ENCODE measurements at regions not wholly inside any gene's neighbourhood (a gene's known extent, or its start where the extent isn't known, plus 50 kb on each side); places are given as distances from the start of the nearest gene placed in this dataset.
"Not testable (repeated sequence)": the region's sequence is repeated elsewhere in the genome, so short reads cannot be mapped to it uniquely, and the experiment has no call there.

- TF ChIP-seq, protein P1, sequence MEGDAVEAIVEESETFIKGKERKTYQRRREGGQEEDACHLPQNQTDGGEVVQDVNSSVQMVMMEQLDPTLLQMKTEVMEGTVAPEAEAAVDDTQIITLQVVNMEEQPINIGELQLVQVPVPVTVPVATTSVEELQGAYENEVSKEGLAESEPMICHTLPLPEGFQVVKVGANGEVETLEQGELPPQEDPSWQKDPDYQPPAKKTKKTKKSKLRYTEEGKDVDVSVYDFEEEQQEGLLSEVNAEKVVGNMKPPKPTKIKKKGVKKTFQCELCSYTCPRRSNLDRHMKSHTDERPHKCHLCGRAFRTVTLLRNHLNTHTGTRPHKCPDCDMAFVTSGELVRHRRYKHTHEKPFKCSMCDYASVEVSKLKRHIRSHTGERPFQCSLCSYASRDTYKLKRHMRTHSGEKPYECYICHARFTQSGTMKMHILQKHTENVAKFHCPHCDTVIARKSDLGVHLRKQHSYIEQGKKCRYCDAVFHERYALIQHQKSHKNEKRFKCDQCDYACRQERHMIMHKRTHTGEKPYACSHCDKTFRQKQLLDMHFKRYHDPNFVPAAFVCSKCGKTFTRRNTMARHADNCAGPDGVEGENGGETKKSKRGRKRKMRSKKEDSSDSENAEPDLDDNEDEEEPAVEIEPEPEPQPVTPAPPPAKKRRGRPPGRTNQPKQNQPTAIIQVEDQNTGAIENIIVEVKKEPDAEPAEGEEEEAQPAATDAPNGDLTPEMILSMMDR (conservative IDR thresholded peaks at IDR 0.05; ENCODE audit: low read length) = no peak
- DNase-seq (ENCODE audit: low read depth) = no peak
- H3K4me3 ChIP-seq (ENCODE audit: low read length) = no peak overlapping the region
These were observed 227.7 kb upstream of the ZEB2 start for GRCh38 chr2:144747571-144747970.

DNA sequence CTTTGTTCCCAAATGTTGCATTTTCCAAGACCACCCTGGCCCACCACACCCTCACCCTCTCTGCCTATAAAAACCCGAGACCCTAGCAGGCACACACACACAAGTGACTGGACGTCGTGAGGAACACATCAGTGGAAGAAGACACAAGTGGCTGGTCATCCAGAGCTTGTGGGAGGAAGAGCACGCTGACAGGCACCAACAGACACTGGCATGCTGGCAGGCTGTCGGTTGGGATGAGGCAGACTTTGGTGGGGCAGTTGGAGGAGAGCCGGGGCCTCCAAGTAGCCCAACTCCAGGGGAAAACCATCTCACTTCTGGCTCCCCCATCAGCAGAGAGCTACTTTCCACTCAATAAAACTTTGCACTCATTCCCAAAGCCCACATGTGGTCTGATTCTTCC lies 225.5 kb upstream of the ZEB2 start:
- no peak for DNase-seq (ENCODE audit: low read depth)
- H3K4me3 ChIP-seq (ENCODE audit: low read length) = no peak overlapping the region

DNA sequence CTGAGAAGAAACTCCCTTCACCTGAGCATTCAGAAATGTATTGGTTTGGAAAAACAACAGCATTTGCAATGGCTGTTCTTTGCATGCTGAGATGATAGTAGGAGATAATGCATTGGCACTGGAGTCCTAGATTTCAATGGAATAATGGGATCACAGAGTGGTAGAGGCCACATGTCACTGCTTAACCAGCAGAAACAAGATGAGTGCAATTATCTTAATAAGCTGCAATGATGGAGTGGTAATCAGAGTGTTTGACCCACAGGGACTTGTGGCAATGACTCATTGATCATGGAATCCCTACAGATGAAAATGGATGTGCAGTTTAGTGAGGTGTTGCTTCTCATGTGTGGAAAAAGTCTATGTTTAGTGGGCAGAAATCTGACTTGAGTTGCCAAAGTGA lies 218.8 kb upstream of the ZEB2 start:
- TF ChIP-seq, protein P1 (conservative IDR thresholded peaks at IDR 0.05; ENCODE audit: low read length) = no peak
- no peak for DNase-seq (ENCODE audit: low read depth)
- H3K4me3 ChIP-seq (ENCODE audit: low read length) = no peak overlapping the region

More for the DNA sequence above, 225.5 kb upstream of the ZEB2 start:
- TF ChIP-seq, protein P1 (conservative IDR thresholded peaks at IDR 0.05; ENCODE audit: low read length) = no peak

- DNase-seq (ENCODE audit: low read depth) = peak; percentile 3
- H3K4me3 ChIP-seq (ENCODE audit: low read length) = no peak overlapping the region
- TF ChIP-seq, protein P1 (conservative IDR thresholded peaks at IDR 0.05; ENCODE audit: low read length) = no peak
These were observed 210.8 kb upstream of the ZEB2 start for GRCh38 chr2:144730711-144731110.

DNA sequence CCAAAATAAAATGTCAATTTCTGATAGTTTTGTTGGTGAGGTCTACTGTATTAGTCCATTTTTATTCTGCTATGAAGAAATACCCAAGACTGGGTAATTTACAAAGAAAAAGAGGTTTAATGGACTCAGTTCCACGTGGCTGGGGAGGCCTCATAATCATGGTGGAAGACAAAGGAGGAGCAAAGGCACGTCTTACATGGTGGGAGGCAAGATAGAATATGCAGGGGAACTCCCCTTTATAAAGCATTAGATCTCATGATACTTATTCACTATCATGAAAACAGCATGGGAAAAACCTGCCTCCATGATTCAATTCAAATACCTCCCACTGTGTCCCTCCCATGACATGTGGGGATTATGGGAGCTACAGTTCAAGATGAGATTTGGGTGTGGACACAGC lies 204.5 kb upstream of the ZEB2 start:
- not testable (repeated sequence) for H3K4me3 ChIP-seq (ENCODE audit: low read length); DNase-seq (ENCODE audit: low read depth)

GRCh38 chr2:144718376-144718775 lies 198.5 kb upstream of the ZEB2 start:
- DNase-seq (ENCODE audit: low read depth) = no peak
- TF ChIP-seq, protein P1 (conservative IDR thresholded peaks at IDR 0.05; ENCODE audit: low read length) = no peak
- no peak overlapping the region for H3K4me3 ChIP-seq (ENCODE audit: low read length)

- TF ChIP-seq, protein P1 (conservative IDR thresholded peaks at IDR 0.05; ENCODE audit: low read length) = no peak
- H3K4me3 ChIP-seq (ENCODE audit: low read length) = no peak overlapping the region
- DNase-seq (ENCODE audit: low read depth) = no peak
These were observed 196.1 kb upstream of the ZEB2 start for GRCh38 chr2:144715992-144716391.

DNA sequence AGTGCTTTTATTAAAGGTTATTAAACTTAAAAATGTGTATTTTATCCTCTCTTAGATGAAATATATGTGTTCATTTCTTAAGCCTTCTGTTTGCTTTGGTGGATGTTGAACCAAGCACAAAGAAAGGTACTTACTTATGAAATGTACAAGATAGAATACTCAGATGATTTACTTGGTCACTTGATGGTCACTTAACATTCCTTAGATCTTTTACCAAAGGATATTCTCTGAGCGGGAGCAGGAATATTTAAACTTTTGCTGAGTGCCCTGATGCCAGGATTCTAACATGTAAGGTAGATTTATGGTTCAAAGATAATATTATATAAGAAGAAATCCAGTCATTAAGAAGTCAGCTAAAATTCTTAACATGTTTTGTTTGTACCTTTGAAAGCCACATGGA lies 193.5 kb upstream of the ZEB2 start:
- TF ChIP-seq, protein P1 (conservative IDR thresholded peaks at IDR 0.05; ENCODE audit: low read length) = no peak
- DNase-seq (ENCODE audit: low read depth) = no peak
- H3K4me3 ChIP-seq (ENCODE audit: low read length) = no peak overlapping the region
